ENCODE measurements at regions not wholly inside any gene's neighbourhood (a gene's known extent, or its start where the extent isn't known, plus 50 kb on each side); places are given as distances from the start of the nearest gene placed in this dataset.

- no peak overlapping the region for H4K8ac ChIP-seq (ENCODE audit: extremely low read depth, insufficient read depth, low read length)
- H2BK12ac ChIP-seq (ENCODE audit: low read depth, low read length), result no peak overlapping the region
- no peak overlapping the region for H3K4ac ChIP-seq (replicated peaks; ENCODE audit: insufficient read length, low read depth, low read length)
- H3K9ac ChIP-seq (replicated peaks in 1 of 4; ENCODE audit: extremely low read depth in 1 of 4, low read depth in 3 of 4, low read length in 3 of 4), result no peak overlapping the region
- no peaks in the 10 kb centered on the region for H3K4me1 ChIP-seq (replicated peaks in 1 of 4; ENCODE audit: control insufficient read depth in 3 of 4, insufficient read depth in 4 of 4, low read length in 3 of 4)
- H3K23ac ChIP-seq (ENCODE audit: insufficient read length), result no peak overlapping the region
- no peaks in the 10 kb centered on the region for H4K20me1 ChIP-seq (replicated peaks in 1 of 2; ENCODE audit: control insufficient read depth in 1 of 2, insufficient read depth in 2 of 2, low read length in 2 of 2)
- no peak overlapping the region for H2BK15ac ChIP-seq (ENCODE audit: low read length)
- H2BK120ac ChIP-seq (replicated peaks; ENCODE audit: low read depth, low read length), result no peak overlapping the region
- H3K18ac ChIP-seq (ENCODE audit: extremely low read depth, low read length), result no peak overlapping the region
- H3K9me3 ChIP-seq (ENCODE audit: insufficient read depth in 2 of 2, low read depth in 1 of 2, low read length in 1 of 2), result no peaks in the 10 kb centered on the region
- no peak for DNase-seq (ENCODE audit: low read depth in 1 of 2, low spot score in 2 of 2)
- no peak overlapping the region for H2BK5ac ChIP-seq (ENCODE audit: low read depth, low read length)
- TF ChIP-seq POLR2AphosphoS5 (IDR thresholded peaks at IDR 0.05; ENCODE audit: low read depth, low read length) (no peak), YY1 (IDR thresholded peaks at IDR 0.05; ENCODE audit: low read depth, low read length) (no peak), RBBP5 (IDR thresholded peaks at IDR 0.05; ENCODE audit: borderline replicate concordance, low read depth, low read length) (no peak), SUZ12 (IDR thresholded peaks at IDR 0.05; ENCODE audit: low read length) (no peak), ATF2 (IDR thresholded peaks at IDR 0.05; ENCODE audit: low read length) (no peak), FOSL1 (IDR thresholded peaks at IDR 0.05; ENCODE audit: insufficient read depth, low read depth, low read length) (no peak), USF2 (IDR thresholded peaks at IDR 0.05; ENCODE audit: low read length) (no peak)
- H3K14ac ChIP-seq (ENCODE audit: insufficient read length), result no peak overlapping the region
- no peaks in the 10 kb centered on the region for H3K36me3 ChIP-seq (ENCODE audit: control insufficient read depth in 2 of 4, insufficient read depth in 4 of 4, low read length in 3 of 4)
- CTCF ChIA-PET (ENCODE audit: partially characterized antibody), result interaction anchor here (0.7 to 1.4 kb wide), 4 partner anchors 58 to 191 kb away, joined by 3 to 5 read pairs (median 4); no protein-coding TSS in a partner anchor
- no peak overlapping the region for H3K56ac ChIP-seq (replicated peaks; ENCODE audit: insufficient read length, low read depth, low read length)
- no peak overlapping the region for H4K91ac ChIP-seq (replicated peaks; ENCODE audit: insufficient read length, low read length)
- FAIRE-seq, result peak; percentile 66
- no peak overlapping the region for H4K5ac ChIP-seq (ENCODE audit: insufficient read length, low read depth, low read length)
- H2AFZ ChIP-seq (ENCODE audit: low read length), result no peak overlapping the region
- POLR2A ChIA-PET (ENCODE audit: partially characterized antibody), result no interaction called here
- H2BK20ac ChIP-seq (ENCODE audit: low read length), result no peak overlapping the region
- no peak overlapping the region for H3K4me3 ChIP-seq (ENCODE audit: extremely low read depth in 1 of 4, insufficient read depth in 2 of 4, low read depth in 3 of 4, low read length in 4 of 4)
- no peaks in the 10 kb centered on the region for H3K27me3 ChIP-seq (replicated peaks in 1 of 4; ENCODE audit: control insufficient read depth in 3 of 4, extremely low read depth in 1 of 4, insufficient read depth in 3 of 4, low read length in 3 of 4)
- 96% methylated on average over 4 of the region's 5 CpGs; no CpG with 5 or more reads in 1 of the 2 experiments for WGBS, 2 experiments (ENCODE audit: extremely low coverage in 1 of 2, insufficient coverage in 1 of 2, insufficient read length in 1 of 2, insufficient replicate concordance in 2 of 2, low coverage in 1 of 2, low lambda C conversion rate in 2 of 2, missing lambda C conversion rate in 1 of 2)
- H3K4me2 ChIP-seq (ENCODE audit: insufficient read depth in 1 of 2, low read depth in 2 of 2, low read length in 2 of 2), result no peak overlapping the region
- no peak overlapping the region for H3K27ac ChIP-seq (ENCODE audit: low read depth, low read length)
- H3K79me1 ChIP-seq (ENCODE audit: low read depth, low read length), result no peaks in the 10 kb centered on the region
- no peak overlapping the region for H2AK5ac ChIP-seq (ENCODE audit: low read depth, low read length)
- no peaks in the 10 kb centered on the region for H3K79me2 ChIP-seq (ENCODE audit: control insufficient read depth in 1 of 2, insufficient read depth in 2 of 2, low read length in 2 of 2)
- no peaks in the 10 kb centered on the region for H3K23me2 ChIP-seq (ENCODE audit: low read depth, low read length)
Measured at GRCh38 chrX:43560247-43560946, 95.7 kb upstream of the MAOA start.
